ENCODE measurements at regions not wholly inside any gene's neighbourhood (a gene's known extent, or its start where the extent isn't known, plus 50 kb on each side); places are given as distances from the start of the nearest gene placed in this dataset.

DNA sequence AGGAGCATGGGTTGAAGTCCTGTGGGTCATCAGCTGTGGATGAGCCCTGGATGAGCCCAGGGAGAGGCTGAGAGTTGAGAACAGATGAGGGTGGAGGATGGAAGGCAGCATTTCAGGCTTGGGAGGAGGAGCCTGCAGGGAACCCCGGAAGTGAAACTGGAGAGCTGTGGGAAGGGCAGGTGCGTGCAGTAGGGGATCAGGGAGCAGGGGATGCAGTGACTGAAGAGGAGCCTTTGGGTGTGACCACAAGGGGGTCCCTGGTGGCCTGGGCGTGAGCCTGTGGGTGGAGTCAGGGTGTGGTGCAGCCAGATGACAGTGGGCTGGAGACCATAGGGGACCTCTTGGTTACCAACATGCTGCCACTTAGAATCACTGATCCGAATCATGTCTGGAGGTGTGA, 115.5 kb downstream of the PAPOLA start:
- intact Hi-C loops (cut with micrococcal nuclease), result no loop called here

DNA sequence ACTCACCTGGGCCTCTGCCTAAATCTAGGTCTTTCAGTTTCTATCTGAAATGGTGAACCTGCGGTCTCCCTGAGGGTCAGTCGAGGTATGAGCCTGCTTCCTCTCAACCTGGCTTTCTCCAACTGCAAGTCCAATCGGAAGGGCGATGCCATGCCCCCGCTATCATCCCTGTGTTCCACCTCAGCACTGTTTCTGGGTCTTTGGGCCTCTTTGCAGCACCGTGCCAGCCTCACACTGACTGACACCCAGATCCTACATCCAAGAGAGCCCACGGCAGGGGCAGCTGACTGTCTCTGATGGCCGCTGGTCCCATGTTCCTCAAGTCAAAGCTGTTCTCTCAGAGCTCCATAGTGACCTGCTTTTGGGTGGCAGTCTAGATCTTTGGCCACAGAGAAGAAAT, 120.7 kb downstream of the PAPOLA start:
- intact Hi-C loops (cut with micrococcal nuclease), result no loop called here

DNA sequence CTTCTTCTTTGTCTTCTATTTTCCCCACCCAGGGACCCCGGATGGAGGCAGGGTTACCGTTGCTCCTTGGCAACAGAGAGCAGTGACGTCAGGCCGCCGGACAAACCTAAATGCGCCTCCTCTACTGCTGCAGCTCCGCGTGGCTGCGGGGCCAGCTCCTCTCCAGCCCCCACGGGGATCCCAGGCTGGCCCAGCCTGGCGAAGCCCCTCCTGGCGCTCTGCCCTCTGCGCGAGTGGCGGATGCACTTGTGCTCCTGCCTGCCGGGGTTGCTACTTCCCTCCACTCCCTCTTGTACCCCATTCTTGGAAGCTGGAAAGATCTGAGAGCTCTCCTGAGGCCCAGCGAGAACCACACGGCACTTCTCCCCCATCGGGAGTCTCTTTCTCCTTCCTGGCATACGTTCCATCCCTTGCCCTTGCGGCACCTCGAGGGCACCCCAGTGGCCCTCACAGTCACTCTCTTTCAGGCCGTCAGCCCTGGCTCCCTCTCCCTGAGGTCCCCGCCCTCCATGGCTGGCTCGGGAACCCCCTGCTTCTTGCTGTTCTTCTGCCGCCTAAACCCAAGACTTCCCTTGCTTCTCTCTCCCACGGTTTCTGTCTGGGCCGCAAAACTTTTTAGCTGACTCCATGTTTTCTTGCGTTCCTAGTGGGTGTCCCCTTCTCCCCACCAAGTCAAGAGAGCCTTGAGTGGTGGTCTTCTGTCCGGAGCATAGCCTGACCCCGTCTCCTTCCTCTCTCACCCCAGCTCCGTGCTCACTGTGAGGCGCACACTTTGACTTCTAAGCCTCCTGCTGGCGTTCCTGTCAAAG, 121.7 kb downstream of the PAPOLA start:
- intact Hi-C loops (cut with micrococcal nuclease), result no loop called here

DNA sequence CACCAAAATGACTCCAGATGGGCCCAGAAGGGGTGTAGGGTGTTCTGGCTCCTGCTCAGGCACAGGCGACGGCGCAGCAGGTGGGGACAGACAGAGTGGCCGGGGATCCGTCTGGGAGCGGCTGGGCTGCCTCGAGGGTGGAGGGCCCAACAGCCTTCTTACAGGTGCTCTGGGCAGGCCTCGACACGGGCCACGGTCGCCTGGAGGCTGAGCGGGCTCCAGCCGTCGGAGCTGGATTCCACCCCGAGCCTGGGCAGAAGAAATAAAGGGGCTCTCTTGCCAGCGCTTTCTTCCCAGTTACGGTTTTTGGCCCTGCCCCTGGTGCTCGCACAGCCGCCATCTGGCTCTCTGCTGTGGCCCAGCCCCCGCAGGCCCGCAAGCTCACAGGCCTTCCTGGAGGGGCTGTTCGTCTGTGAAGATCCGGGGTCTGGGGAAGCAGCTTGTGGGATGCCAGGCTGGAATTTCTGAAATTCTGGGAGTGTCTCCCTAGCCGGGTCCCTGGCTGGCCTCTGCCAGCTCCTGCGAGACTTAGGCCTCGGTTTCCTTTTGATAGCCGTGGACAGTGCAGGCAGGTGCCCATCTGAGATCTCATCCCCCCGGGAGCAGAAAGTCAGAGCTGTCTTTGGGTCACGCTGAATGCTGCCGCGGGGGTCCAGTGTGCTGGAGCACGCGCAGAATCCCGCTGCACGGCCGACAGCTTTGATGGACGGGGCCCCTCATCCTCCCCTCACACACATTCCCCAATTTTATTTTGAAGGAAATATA, 122.7 kb downstream of the PAPOLA start:
- intact Hi-C loops (cut with micrococcal nuclease), result no loop called here

DNA sequence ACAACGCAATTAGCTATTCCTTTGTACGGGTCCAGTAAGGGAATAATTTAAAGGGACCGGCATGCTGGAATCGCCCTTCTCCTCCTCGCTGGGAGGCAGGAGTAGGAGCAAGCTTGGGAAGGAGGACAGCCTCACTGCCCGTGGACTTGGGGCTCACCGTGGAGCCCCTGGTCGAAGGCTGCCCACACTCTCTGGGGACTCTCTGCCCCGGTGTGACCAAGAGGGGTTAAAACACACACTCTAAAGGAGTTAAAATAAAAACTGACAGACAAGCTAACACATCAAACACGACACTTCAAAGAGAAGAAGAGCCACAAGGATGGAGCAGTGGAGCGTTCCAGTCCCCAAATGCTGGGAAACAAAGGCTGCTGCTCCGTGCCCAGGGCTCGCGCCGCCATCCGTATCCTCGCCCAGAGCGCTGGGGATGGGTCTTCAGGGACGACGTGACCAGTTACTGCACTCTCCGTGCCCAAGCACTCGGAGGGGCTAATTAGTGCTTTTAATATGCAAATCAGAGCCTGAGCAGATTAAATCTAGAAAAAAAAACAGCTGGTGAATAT, 123.3 kb downstream of the PAPOLA start:
- intact Hi-C loops (cut with micrococcal nuclease), result no loop called here

DNA sequence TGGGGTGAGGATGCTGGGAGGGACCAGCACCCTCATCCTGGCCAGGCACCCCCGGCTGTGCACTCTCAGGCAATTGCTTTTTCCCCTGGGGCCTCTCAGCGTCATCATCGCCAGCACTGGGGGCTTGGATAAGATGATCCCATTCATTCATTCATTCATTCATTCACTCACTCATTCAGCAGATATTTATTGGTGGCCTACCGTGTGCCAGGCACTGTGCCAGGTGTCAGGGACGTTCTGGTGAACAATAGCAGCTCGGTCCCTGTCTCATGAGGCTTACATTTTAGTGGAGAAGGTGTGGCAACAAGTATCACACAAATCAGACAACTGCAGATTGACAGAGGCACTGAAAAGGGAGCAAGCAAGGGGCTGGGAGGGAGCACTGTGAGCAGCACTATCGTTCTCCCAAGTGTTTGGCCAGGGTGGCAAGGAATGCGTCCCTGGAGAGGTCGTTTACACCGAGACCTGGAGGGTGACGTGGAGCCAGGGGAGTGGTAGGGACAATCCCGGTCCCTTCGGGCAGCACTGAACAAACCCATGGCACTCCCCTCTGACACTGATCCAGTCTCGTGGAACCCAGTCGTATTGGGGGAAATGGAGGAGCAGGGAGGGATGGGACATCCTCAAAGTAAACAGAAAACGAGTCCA, 124.1 kb downstream of the PAPOLA start:
- intact Hi-C loops (cut with micrococcal nuclease), result no loop called here

DNA sequence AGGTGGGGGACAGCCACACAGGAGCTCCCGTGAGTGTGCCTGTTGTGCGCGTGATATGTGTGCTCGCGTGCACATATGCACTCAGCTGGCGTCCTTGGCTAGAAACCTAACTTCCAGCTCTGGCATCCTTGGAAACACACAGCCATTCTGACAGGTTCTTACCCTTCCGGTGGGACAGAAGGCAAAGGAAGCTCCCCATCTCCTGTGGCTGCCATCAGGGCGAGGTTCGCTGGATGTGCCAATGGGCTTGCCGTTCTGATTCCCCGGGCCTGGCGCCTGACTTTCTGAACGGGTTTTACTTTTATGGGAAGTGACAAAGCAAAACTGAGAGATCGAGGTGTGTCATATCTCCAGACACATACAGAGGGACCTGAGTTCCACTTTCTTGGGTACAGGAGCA, 124.7 kb downstream of the PAPOLA start:
- intact Hi-C loops (cut with micrococcal nuclease), result no loop called here

DNA sequence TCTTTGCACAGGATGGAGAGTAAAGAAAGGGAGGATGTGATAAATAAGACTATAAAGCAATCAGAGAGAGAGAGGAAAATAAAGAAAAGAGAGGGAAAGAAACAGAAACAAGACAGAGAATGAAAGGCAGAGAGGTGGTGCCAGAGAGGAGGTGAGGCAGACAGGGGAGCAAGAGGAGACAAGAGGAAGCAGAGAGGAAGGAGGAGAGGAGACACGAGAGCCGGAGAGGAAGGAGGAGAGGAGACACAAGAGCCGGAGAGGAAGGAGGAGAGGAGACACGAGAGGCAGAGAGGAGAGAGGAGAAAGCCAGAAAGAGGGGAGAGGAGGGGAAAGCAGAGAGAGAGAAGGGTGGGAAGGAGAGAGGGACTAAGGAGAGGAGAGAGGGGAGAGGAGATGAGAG, 125.2 kb downstream of the PAPOLA start:
- intact Hi-C loops (cut with micrococcal nuclease), result no loop called here

DNA sequence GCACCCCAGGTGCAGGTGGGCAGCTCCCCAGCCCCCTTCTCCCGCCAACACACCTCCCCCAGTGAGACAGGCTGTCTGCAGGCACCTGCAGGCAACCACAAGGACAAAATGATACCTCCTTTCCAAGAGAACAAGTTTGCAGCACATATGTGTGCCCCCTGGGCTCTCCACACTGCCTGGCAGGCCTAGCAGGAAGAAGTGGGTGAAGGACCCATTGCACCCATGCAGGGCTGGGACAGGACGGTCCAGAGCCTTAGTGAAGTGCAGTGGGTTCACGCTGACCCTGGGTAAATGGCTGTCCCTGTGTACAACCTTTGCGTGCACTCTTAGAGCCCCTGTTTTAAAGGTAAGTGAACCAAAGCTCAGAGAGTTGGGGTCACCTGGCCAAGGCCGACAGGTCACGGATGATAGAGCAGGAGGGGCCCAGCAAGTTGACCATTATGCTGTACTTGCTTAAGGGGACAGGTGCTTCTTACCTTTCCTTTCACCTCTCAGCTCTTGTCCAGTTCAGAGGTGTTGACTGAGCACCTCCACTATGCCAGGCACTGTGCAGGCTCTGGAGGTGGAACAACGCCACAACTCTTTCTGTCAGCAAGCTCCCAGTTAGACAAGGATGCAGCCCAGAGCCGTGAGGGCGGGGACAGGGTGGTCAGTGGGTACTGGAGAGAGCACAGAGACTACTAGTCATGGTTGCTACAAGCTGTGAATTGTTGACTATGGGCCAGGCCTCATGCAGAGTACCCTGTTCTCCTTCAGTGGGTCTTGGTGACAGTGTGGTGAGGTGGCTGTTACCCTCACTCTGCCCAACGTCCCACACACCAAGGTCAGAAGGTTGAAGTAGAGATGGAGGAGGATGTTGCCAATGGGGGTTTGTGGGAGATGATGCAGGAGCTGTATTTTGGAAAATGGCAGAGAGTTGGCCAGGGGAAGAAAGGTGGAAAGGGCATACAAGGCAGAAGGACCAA, 125.9 kb downstream of the PAPOLA start:
- intact Hi-C loops (cut with micrococcal nuclease), result no loop called here

DNA sequence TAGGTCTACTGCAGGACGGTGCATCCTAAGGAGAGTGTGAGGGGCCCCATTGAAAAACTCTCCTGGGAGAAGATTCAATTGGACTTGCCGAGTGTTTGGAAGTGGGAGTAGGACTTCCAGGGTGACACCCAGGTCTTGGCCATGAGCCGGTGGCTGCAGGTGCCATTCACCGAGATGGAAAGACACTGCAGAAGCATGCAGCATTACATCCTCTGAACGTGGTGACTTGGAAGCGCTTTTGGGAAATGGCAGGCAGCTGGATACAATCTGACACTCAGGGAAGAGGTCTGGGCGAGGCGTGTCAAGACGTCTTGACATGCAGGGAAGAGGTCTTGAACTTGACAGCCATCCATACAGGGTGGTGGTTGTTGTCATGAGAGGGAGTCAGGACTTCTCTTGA, 126.9 kb downstream of the PAPOLA start:
- intact Hi-C loops (cut with micrococcal nuclease), result no loop called here

DNA sequence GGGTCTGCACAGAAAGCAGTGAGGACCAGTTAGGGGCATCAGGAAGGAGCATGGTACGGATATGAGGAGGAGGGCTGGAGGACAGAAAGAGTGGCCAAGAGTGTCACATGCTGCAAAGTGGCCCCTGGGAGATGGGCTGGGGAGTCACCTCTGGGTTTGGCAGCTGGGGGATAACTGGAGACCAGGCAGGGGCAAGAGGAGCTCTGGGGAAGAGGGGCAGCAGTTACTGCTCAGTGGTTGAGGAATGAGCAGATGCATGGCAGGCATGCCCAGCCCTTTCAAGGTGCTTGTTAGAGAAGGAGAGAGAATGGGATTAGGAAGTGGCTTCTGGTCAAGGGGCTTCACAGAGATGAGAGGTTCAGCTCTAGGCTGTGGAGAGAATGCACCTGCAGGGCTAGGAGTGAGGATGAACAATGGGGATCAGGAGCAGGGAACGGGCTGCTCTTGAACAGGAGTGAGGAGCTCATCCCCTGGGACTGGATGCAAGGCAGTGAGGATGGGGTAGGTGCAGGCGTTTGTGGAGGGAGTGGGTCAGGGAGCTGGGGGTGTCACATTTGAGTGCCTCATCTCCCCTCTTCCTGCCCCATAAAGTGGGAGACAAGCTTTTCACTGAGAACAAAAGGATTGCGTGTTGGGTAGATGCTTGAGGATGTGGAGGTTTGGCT, 127.5 kb downstream of the PAPOLA start:
- intact Hi-C loops (cut with micrococcal nuclease), result no loop called here

DNA sequence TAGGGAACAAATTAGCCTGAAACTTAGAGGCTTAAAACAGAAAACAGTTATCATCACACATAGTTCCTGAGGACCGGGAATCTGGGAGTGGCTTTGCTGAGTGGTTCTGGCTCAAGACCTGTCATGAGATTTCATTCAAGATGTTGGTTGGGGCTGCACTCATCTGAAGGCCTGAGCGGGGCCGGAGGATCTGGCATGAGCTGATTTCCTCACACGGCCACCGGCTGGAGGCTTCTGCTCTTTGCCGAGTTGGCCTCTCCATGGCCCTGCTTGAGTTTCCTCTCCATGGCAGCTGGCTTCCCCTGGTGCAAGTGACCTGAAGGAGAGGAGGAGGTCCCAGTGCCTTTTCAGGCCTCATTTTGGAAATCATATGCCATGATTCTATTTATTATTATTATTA, 128.1 kb downstream of the PAPOLA start:
- intact Hi-C loops (cut with micrococcal nuclease), result no loop called here

DNA sequence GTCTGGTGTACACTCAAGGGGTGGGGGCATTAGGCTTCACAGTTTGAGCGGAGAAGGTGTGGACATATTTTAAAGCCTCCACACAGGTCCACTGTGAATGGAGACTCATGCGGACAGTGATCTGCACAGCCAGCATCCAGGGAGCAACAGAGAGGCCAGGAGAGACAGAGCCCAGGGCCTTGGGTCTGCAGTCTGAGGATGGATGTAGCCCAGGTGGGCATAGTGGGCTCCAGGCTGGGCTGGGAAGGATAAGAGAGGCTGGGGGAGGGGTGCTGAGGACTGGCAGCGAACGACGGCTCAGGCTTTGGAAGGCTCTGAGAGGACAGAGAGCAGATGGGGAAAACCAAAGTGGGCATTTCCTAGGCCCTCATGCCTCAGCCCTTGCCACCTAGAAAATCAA, 128.8 kb downstream of the PAPOLA start:
- intact Hi-C loops (cut with micrococcal nuclease), result no loop called here

DNA sequence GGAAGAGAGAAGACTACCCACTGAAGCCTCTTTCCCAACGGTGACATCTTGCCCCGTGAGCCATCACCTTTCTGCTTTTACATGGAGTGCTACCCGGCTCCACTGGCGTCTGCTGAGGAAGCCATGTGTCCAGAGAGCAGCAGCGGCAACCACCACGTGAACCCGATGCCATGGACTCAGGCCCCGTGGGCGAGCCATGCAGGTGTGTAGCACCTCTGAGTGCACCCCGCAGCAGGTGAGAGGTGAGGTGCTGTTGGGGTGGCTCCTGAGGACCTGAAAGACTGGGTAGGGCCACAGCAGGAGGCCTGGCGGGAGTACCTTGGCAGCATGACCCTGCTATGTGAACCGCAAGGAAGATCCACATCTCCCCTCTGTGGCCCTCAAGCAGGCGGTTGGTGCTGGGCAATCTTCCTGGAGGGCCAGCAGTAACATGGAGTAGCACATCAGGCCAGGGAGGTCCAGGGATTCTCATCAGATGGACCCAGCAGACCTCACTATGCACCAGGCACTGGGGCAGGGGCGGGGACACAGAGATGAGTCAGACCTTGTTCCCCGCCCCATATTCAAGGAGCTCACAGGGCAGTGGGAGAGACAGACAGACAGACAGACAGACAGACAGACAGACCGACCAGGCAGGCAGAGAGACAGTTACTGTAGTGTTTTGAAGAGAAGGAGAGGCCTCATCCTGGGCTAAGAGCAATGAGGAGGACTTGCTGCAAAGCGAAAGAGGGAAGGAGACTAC, 129.6 kb downstream of the PAPOLA start:
- intact Hi-C loops (cut with micrococcal nuclease), result no loop called here

DNA sequence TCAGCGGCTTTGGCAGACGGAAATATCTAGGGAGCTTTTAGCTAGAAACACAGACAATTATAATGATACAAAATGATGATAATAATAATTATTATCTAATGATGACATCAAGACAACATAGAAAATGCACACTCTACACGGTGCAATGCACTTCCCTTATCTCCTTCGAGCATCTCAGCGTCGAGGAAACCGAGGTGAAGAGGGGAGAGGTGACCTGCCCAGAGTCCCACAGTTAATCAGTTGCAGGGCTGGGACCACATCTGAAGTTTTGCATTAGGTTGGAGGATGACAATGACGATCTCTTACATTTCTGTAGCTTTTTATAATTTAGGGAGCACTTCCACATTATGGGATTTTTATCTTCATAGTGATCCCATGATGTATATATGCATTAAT, 130.2 kb downstream of the PAPOLA start:
- intact Hi-C loops (cut with micrococcal nuclease), result no loop called here

DNA sequence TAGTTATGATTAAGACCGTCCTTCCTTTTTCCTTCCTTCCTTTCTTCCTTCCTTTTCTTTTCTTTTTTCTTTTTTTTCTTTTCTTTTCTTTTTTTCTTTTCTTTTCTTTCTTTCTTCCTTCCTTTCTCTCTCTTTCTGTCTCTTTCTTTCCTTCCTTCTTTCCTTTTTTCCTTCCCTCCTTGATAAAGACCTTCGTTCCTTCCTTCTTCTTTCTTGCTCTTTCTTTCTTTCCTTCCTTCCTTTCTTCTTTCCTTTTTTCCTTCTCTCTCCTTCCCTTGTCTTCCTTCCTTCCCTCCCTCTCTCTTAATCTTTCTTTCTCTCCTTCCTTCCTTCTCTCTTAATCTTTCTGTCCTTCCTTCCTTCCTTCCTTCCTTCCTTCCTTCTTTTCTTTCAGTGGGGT, 130.9 kb downstream of the PAPOLA start:
- intact Hi-C loops (cut with micrococcal nuclease), result no loop called here

DNA sequence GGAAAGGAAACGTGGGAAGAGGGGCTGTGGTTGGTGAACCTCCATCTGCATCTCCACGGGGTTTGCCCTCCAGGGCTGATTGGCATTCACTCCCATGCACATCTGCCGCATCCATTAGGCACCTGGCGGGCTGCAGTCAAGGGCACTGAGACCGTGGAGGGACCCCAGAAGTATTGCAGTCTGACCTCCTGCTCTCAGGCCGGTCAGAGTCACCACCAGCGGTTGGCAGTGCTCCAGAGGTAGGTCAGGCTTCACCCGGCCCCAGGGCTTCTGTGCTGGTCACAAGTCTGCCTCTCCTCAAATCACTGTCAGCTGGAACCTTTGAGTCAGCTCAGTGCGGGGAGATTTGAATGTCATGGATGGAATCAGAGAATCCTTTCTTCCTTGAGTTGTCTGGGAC, 132.3 kb downstream of the PAPOLA start:
- intact Hi-C loops (cut with micrococcal nuclease), result no loop called here

DNA sequence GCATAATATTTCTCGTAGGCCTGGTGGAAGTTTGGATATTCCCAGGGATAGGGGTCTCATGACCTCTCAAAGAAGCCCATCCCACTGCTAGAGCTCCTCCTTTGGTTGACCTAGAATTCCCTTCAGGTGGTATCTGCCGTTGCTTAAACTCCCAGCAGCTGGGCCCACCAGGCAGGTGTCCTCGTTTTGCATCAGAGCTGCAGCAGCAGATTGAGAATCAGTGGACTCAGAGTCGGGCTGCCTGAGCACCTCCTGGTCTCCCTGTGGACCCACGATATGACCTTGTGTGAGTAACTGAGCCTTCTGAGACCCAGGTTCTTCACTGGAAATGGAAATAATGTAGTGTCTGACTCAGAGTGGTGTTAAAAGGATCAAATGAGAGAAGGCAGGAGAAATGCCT, 132.7 kb downstream of the PAPOLA start:
- intact Hi-C loops (cut with micrococcal nuclease), result no loop called here

DNA sequence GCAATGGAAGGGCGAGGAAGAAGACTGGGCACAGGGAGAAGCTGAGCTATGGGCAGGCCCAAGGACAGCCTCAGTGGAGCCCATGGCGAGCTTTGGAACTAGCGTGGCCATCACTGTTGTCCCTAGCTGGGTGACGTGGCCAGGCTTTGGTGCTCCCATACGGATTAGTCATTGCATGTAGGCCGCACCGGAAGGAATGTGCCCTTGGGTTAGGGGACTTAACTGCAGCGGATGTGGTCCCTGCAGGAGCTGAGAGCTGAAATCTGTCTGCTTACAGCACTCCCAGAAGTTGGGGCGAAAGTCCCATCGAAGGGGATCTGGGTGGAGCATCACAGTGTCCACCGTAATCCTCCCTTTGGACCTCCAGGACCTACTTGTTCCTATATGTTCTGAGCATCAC, 133.7 kb downstream of the PAPOLA start:
- intact Hi-C loops (cut with micrococcal nuclease), result no loop called here

DNA sequence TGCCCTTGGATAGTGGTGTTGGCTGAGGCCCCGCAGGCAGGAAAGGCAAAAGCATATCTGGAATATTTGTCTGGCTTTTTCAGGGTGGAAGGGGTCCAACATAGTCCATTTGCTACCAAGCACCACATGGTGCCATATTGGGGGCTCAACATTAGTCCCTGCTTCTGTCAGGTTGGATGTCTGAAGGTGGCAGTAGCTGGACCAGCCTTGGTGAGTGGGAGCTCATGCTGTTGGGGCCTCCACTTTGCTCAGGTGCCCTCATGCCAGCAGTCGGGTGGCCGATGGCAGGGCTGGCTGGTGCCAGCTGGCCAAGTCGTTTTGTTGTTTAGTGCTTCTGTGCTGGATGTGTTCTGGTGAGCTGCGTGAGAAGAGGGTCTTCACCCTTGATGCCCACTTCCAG, 135.3 kb downstream of the PAPOLA start:
- intact Hi-C loops (cut with micrococcal nuclease), result no loop called here
